Endothelial cell of umbilical vein (primary cell): ENCODE measurements at regions not wholly inside any gene's neighbourhood (a gene's known extent, or its start where the extent isn't known, plus 50 kb on each side); places are given as distances from the start of the nearest gene placed in this dataset.

Source experiments
- POLR2A ChIP-seq: IDR thresholded peaks from 2 replicates; pipeline ENCODE4 v1.6.1; 2012; ENCODE audit warnings: low read depth, mild to moderate bottlenecking, control low read depth, low read length
- TF ChIP-seq, protein P1 (sequence below), 2 donors: IDR thresholded peaks; 1 replicate in 1 of 2; 2 replicates in 1 of 2; pipeline ENCODE4 v1.5.1; 2011; ENCODE audit warnings: low read length in 2 of 2, mild to moderate bottlenecking in 2 of 2, moderate library complexity in 2 of 2, control low read depth in 1 of 2, inconsistent platforms in 1 of 2, low read depth in 1 of 2; ENCODE audit not compliant: insufficient read depth in 1 of 2; ENCODE audit errors: extremely low read depth in 1 of 2

DNA sequence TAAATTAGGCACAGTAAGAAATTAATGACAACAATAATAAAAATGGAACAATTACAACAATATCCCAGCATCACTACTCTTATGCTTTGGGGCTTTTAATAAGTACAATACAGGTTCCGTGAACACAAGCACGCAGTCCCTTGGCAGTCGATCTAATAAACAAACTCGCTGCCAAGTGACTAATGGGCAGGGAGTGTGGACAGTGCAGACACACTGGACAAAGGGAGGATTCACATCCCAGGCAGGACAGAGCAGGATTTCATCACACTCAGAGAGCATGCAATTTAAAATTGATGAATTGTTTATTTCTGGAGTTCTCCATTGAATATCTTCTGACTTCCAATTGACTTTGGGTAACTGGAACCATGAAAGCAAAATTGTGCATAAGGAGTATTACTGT is 524.1 kb upstream of the CFAP20DC start:
- TF ChIP-seq, protein P1, sequence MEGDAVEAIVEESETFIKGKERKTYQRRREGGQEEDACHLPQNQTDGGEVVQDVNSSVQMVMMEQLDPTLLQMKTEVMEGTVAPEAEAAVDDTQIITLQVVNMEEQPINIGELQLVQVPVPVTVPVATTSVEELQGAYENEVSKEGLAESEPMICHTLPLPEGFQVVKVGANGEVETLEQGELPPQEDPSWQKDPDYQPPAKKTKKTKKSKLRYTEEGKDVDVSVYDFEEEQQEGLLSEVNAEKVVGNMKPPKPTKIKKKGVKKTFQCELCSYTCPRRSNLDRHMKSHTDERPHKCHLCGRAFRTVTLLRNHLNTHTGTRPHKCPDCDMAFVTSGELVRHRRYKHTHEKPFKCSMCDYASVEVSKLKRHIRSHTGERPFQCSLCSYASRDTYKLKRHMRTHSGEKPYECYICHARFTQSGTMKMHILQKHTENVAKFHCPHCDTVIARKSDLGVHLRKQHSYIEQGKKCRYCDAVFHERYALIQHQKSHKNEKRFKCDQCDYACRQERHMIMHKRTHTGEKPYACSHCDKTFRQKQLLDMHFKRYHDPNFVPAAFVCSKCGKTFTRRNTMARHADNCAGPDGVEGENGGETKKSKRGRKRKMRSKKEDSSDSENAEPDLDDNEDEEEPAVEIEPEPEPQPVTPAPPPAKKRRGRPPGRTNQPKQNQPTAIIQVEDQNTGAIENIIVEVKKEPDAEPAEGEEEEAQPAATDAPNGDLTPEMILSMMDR (IDR thresholded peaks at IDR 0.05; ENCODE audit: extremely low read depth in 1 of 2, insufficient read depth in 1 of 2, low read depth in 1 of 2, low read length in 2 of 2), result no peak
- TF ChIP-seq POLR2A, result no peak
